H9 (cell line): ENCODE measurements at regions not wholly inside any gene's neighbourhood (a gene's known extent, or its start where the extent isn't known, plus 50 kb on each side); places are given as distances from the start of the nearest gene placed in this dataset.

ENCODE experiments used
- DNase-seq: peaks from one replicate; pipeline ENCODE4 v3.0.0-alpha.2; 2017
- H2AFZ ChIP-seq: one replicate; pipeline ENCODE4 v1.6.1; 2013; ENCODE audit warnings: mild to moderate bottlenecking, low read length, control low read depth, moderate library complexity
- H2AK5ac ChIP-seq: 2 replicates; pipeline ENCODE4 v1.6.1; 2013; ENCODE audit warnings: low read length, control low read depth, mixed read lengths; ENCODE audit not compliant: insufficient read length
- H2BK120ac ChIP-seq: one replicate; pipeline ENCODE4 v1.6.1; 2013; ENCODE audit warnings: low read depth, mild to moderate bottlenecking, low read length, control low read depth, inconsistent platforms; ENCODE audit not compliant: poor library complexity, severe bottlenecking
- H2BK12ac ChIP-seq: 2 replicates; pipeline ENCODE4 v1.6.1; 2013; ENCODE audit warnings: low read length, control low read depth, mixed read lengths, low read depth; ENCODE audit not compliant: insufficient read length
- H2BK15ac ChIP-seq: 2 replicates; pipeline ENCODE4 v1.6.1; 2013; ENCODE audit warnings: low read depth, low read length, control low read depth
- H2BK20ac ChIP-seq: one replicate; pipeline ENCODE4 v1.6.1; 2013; ENCODE audit warnings: low read depth, mild to moderate bottlenecking, low read length, control low read depth, inconsistent platforms; ENCODE audit not compliant: poor library complexity, severe bottlenecking
- H2BK5ac ChIP-seq: 2 replicates; pipeline ENCODE4 v1.6.1; 2013; ENCODE audit warnings: low read length, control low read depth, mixed read lengths; ENCODE audit not compliant: insufficient read length
- H3K14ac ChIP-seq: 2 replicates; pipeline ENCODE4 v1.6.1; 2013; ENCODE audit warnings: low read length, control low read depth; ENCODE audit not compliant: insufficient read depth
- H3K18ac ChIP-seq: 2 replicates; pipeline ENCODE4 v1.6.1; 2013; ENCODE audit warnings: low read depth, mild to moderate bottlenecking, mixed read lengths, low read length, control low read depth; ENCODE audit not compliant: insufficient read length
- H3K23ac ChIP-seq: 2 replicates; pipeline ENCODE4 v1.6.1; 2013; ENCODE audit warnings: low read length, control low read depth, mixed read lengths, low read depth; ENCODE audit not compliant: insufficient read length
- H3K23me2 ChIP-seq: 2 replicates; pipeline ENCODE4 v1.6.1; 2013; ENCODE audit warnings: low read depth, mild to moderate bottlenecking, mixed read lengths, low read length, control low read depth; ENCODE audit not compliant: insufficient read length, poor library complexity, severe bottlenecking
- H3K27ac ChIP-seq: 2 replicates; pipeline ENCODE4 v1.5.1; 2013; ENCODE audit warnings: low read length, control low read depth, mixed read lengths, low read depth; ENCODE audit not compliant: insufficient read length
- H3K27me3 ChIP-seq: 2 replicates; pipeline ENCODE4 v1.6.1; 2013; ENCODE audit warnings: low read length, control low read depth, inconsistent platforms; ENCODE audit not compliant: insufficient read depth
- H3K4ac ChIP-seq: 2 replicates; pipeline ENCODE4 v1.6.1; 2013; ENCODE audit warnings: low read depth, mild to moderate bottlenecking, control low read depth, inconsistent platforms, low read length, moderate library complexity
- H3K4me1 ChIP-seq: 2 replicates; pipeline ENCODE4 v1.6.1; 2013; ENCODE audit warnings: low read length, control low read depth, inconsistent platforms; ENCODE audit not compliant: insufficient read depth
- H3K4me2 ChIP-seq: 2 replicates; pipeline ENCODE4 v1.6.1; 2013; ENCODE audit warnings: low read length, control low read depth, mixed read lengths; ENCODE audit not compliant: insufficient read length, insufficient read depth
- H3K56ac ChIP-seq: 2 replicates; pipeline ENCODE4 v1.6.1; 2013; ENCODE audit warnings: low read depth, mild to moderate bottlenecking, mixed read lengths, low read length, control low read depth; ENCODE audit not compliant: insufficient read length
- H3K79me1 ChIP-seq: 2 replicates; pipeline ENCODE4 v1.6.1; 2013; ENCODE audit warnings: low read depth, mild to moderate bottlenecking, moderate library complexity, low read length, control low read depth, inconsistent platforms; ENCODE audit not compliant: insufficient read depth, poor library complexity, severe bottlenecking
- H3K79me2 ChIP-seq: 2 replicates; pipeline ENCODE4 v1.6.1; 2013; ENCODE audit warnings: low read length, control low read depth, inconsistent platforms; ENCODE audit not compliant: insufficient read depth
- H3K9ac ChIP-seq: 2 replicates; pipeline ENCODE4 v1.6.1; 2013; ENCODE audit warnings: low read length, control low read depth, mixed read lengths; ENCODE audit not compliant: insufficient read length; ENCODE audit errors: extremely low read depth
- H3K9me3 ChIP-seq: one replicate; pipeline ENCODE4 v1.6.1; 2013; ENCODE audit warnings: low read depth, low read length, inconsistent platforms; ENCODE audit not compliant: control insufficient read depth
- H3T11ph ChIP-seq: one replicate; pipeline ENCODE4 v1.6.1; 2013; ENCODE audit warnings: mild to moderate bottlenecking, low read length, control low read depth, inconsistent platforms
- H4K20me1 ChIP-seq: one replicate; pipeline ENCODE4 v1.6.1; 2013; ENCODE audit not compliant: control insufficient read depth, insufficient read length, insufficient read depth
- H4K5ac ChIP-seq: 2 replicates; pipeline ENCODE4 v1.6.1; 2013; ENCODE audit warnings: low read depth, mild to moderate bottlenecking, mixed read lengths, low read length, control low read depth; ENCODE audit not compliant: insufficient read length
- H4K8ac ChIP-seq: replicated peaks from 2 replicates; pipeline ENCODE4 v1.6.1; 2013; ENCODE audit warnings: low read length, control low read depth, mixed read lengths, low read depth; ENCODE audit not compliant: insufficient read length
- H4K91ac ChIP-seq: 2 replicates; pipeline ENCODE4 v1.6.1; 2013; ENCODE audit warnings: low read depth, mild to moderate bottlenecking, moderate library complexity, mixed read lengths, low read length, control low read depth; ENCODE audit not compliant: insufficient read length
- H3K27ac Mint-ChIP-seq, 3 experiments: 2 replicates in 2 of 3; 3 replicates in 1 of 3; pipeline ENCODE4 v1.8.0; 2020 to 2021; ENCODE audit warnings: mixed read lengths in 3 of 3, mild to moderate bottlenecking in 1 of 3, moderate library complexity in 1 of 3
- H3K27me3 Mint-ChIP-seq: 2 replicates; pipeline ENCODE4 v1.8.0; 2021; ENCODE audit warnings: low read depth, mild to moderate bottlenecking, moderate library complexity, mixed read lengths
- H3K36me3 Mint-ChIP-seq, 3 experiments: 2 replicates in 2 of 3; 3 replicates in 1 of 3; pipeline ENCODE4 v1.8.0; 2020 to 2021; ENCODE audit warnings: low read depth in 3 of 3, mixed read lengths in 3 of 3; ENCODE audit not compliant: insufficient read depth in 1 of 3
- H3K4me1 Mint-ChIP-seq, 2 experiments: 2 replicates each; pipeline ENCODE4 v1.8.0; 2020; ENCODE audit warnings: mixed read lengths in 2 of 2
- H3K4me3 Mint-ChIP-seq, 2 experiments: 2 replicates in 1 of 2; 3 replicates in 1 of 2; pipeline ENCODE4 v1.8.0; 2020 to 2021; ENCODE audit warnings: mild to moderate bottlenecking in 2 of 2, mixed read lengths in 2 of 2, moderate library complexity in 1 of 2
- H3K9me3 Mint-ChIP-seq, 2 experiments: 2 replicates in 1 of 2; 3 replicates in 1 of 2; pipeline ENCODE4 v1.8.0; 2020; ENCODE audit warnings: mild to moderate bottlenecking in 2 of 2, mixed read lengths in 2 of 2, moderate library complexity in 1 of 2
- WGBS: extraction: QIAGEN DNeasy Blood & Tissue Kit; methylation state at CpG from one replicate; pipeline ENCODE4 v1.1.7; 2013; ENCODE audit warnings: missing lambda C conversion rate, low lambda C conversion rate, mixed read lengths; ENCODE audit not compliant: insufficient read length; ENCODE audit errors: extremely low coverage; 5-methylcytosine and 5-hydroxymethylcytosine counted together
- TF ChIP-seq, protein P1 (sequence below): fragments of 200-600 bp; sonication (generic); conservative IDR thresholded peaks from 3 replicates; pipeline ENCODE4 v1.8.0; 2021; ENCODE audit warnings: antibody characterized with exemption, mild to moderate bottlenecking

DNA sequence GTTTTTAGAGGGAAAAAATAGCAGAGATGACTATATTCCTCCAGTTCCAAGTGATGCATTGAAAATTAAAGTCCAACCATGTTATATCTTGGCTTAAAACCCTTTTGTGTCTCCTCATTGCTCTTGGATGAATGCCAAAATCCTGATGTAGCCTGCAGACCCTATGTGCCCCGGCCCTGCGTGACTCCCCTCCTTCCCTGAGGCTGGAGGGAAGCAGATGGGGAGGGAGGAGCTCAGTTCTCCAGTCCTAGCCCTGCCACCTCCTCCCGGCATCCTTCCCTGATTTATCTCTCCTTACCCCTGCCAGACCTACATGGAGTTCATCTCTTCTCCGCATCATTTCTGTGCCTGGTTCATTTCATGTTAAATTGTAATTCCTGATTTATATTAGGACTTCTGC, 397.4 kb downstream of the PTPRU start:
- no peak overlapping the region for H2BK5ac ChIP-seq
- H3K27ac ChIP-seq, result no peak overlapping the region
- WGBS, result no CpG with 5 or more reads among the region's 4 CpGs
- H3K9me3 Mint-ChIP-seq, result no peaks in the 10 kb centered on the region
- H3K23ac ChIP-seq, result no peak overlapping the region
- no peak overlapping the region for H4K5ac ChIP-seq
- H3K9ac ChIP-seq, result no peak overlapping the region
- DNase-seq, result peak; percentile 5
- no peaks in the 10 kb centered on the region for H3K79me1 ChIP-seq
- H2AK5ac ChIP-seq, result no peak overlapping the region
- no peak overlapping the region for H4K91ac ChIP-seq
- no peak overlapping the region for H2BK15ac ChIP-seq
- H3K27ac Mint-ChIP-seq, result peak overlapping the region in 1 of 3 experiments; percentile 74; a peak in 1 of 7 replicates
- TF ChIP-seq, protein P1, sequence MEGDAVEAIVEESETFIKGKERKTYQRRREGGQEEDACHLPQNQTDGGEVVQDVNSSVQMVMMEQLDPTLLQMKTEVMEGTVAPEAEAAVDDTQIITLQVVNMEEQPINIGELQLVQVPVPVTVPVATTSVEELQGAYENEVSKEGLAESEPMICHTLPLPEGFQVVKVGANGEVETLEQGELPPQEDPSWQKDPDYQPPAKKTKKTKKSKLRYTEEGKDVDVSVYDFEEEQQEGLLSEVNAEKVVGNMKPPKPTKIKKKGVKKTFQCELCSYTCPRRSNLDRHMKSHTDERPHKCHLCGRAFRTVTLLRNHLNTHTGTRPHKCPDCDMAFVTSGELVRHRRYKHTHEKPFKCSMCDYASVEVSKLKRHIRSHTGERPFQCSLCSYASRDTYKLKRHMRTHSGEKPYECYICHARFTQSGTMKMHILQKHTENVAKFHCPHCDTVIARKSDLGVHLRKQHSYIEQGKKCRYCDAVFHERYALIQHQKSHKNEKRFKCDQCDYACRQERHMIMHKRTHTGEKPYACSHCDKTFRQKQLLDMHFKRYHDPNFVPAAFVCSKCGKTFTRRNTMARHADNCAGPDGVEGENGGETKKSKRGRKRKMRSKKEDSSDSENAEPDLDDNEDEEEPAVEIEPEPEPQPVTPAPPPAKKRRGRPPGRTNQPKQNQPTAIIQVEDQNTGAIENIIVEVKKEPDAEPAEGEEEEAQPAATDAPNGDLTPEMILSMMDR, result no peak
- no peak overlapping the region for H3K56ac ChIP-seq
- no peaks in the 10 kb centered on the region for H4K20me1 ChIP-seq
- H3K18ac ChIP-seq, result no peak overlapping the region
- no peak overlapping the region for H3K4me2 ChIP-seq
- no peak overlapping the region for H3K4me3 Mint-ChIP-seq
- H3K79me2 ChIP-seq, result no peaks in the 10 kb centered on the region
- H2BK120ac ChIP-seq, result no peak overlapping the region
- no peak overlapping the region for H2BK20ac ChIP-seq
- no peaks in the 10 kb centered on the region for H3K36me3 Mint-ChIP-seq
- H3K4ac ChIP-seq, result no peak overlapping the region
- H2AFZ ChIP-seq, result no peak overlapping the region
- no peaks in the 10 kb centered on the region for H3K9me3 ChIP-seq
- H3K14ac ChIP-seq, result no peak overlapping the region
- no peaks in the 10 kb centered on the region for H3K27me3 ChIP-seq
- no peaks in the 10 kb centered on the region for H3K4me1 ChIP-seq
- peaks cover 0 to 5% of the 10 kb centered on the region in 2 experiments; a peak in 2 of 4 replicates for H3K4me1 Mint-ChIP-seq
- H4K8ac ChIP-seq, result no peak overlapping the region
- H2BK12ac ChIP-seq, result no peak overlapping the region
- no peaks in the 10 kb centered on the region for H3K23me2 ChIP-seq
- no peaks in the 10 kb centered on the region; the same call in 1 of the 2 replicates for H3K27me3 Mint-ChIP-seq
- no peak overlapping the region for H3T11ph ChIP-seq
